OCI-LY1 (cell line): ENCODE measurements at regions not wholly inside any gene's neighbourhood (a gene's known extent, or its start where the extent isn't known, plus 50 kb on each side); places are given as distances from the start of the nearest gene placed in this dataset.

Experiments
- H2AFZ ChIP-seq: fragments of 200-600 bp; sonication (generic), shearing (Covaris generic); 2 replicates; pipeline ENCODE4 v1.6.0; 2014; ENCODE audit warnings: antibody characterized with exemption, mild to moderate bottlenecking, low read length
- H3F3A ChIP-seq: fragments of 200-600 bp; sonication (generic), shearing (Covaris generic); 2 replicates; pipeline ENCODE4 v1.6.0; 2014; ENCODE audit warnings: mild to moderate bottlenecking, antibody characterized with exemption, low read length, moderate library complexity; ENCODE audit not compliant: insufficient read depth
- H3K27ac ChIP-seq: fragments of 200-600 bp; sonication (generic); 2 replicates; pipeline ENCODE4 v1.5.1; 2014; ENCODE audit warnings: low read length, mixed run types, mild to moderate bottlenecking, low read depth; ENCODE audit not compliant: poor library complexity, severe bottlenecking
- H3K27me3 ChIP-seq: fragments of 200-600 bp; sonication (generic); 2 replicates; pipeline ENCODE4 v1.6.0; 2014; ENCODE audit warnings: antibody characterized with exemption, mild to moderate bottlenecking, low read length, moderate library complexity; ENCODE audit not compliant: insufficient read depth
- H3K36me3 ChIP-seq: fragments of 200-600 bp; sonication (generic); 2 replicates; pipeline ENCODE4 v1.6.1; 2014; ENCODE audit warnings: mild to moderate bottlenecking, antibody characterized with exemption, low read length, moderate library complexity, mixed read lengths; ENCODE audit not compliant: insufficient read depth
- H3K4me1 ChIP-seq: fragments of 200-600 bp; sonication (generic); 2 replicates; pipeline ENCODE4 v1.5.1; 2014; ENCODE audit warnings: mild to moderate bottlenecking, low read length, moderate library complexity; ENCODE audit not compliant: insufficient read depth, severe bottlenecking
- H3K4me2 ChIP-seq: fragments of 200-600 bp; sonication (generic), shearing (Covaris generic); 2 replicates; pipeline ENCODE4 v1.6.1; 2014; ENCODE audit warnings: low read length
- H3K4me3 ChIP-seq: fragments of 200-600 bp; sonication (generic); 2 replicates; pipeline ENCODE4 v1.5.1; 2014; ENCODE audit warnings: low read length, low read depth, mild to moderate bottlenecking, mixed read lengths; ENCODE audit not compliant: poor library complexity, severe bottlenecking
- H3K79me2 ChIP-seq: fragments of 200-600 bp; shearing (Covaris generic); 2 replicates; pipeline ENCODE4 v1.6.1; 2016; ENCODE audit warnings: mixed run types, low read length, mixed read lengths; ENCODE audit not compliant: insufficient read depth
- H3K9ac ChIP-seq: fragments of 200-600 bp; sonication (generic), shearing (Covaris generic); 2 replicates; pipeline ENCODE4 v1.6.1; 2014; ENCODE audit warnings: mild to moderate bottlenecking, low read length, mixed read lengths
- H3K9me2 ChIP-seq: fragments of 200-600 bp; sonication (generic), shearing (Covaris generic); 2 replicates; pipeline ENCODE4 v1.6.1; 2014; ENCODE audit warnings: low read depth, mild to moderate bottlenecking, low read length, mixed read lengths
- H3K9me3 ChIP-seq: fragments of 200-600 bp; shearing (Covaris generic); 2 replicates; pipeline ENCODE4 v1.6.1; 2014; ENCODE audit warnings: low read length, mixed read lengths
- H4K20me1 ChIP-seq: fragments of 200-600 bp; sonication (generic), shearing (Covaris generic); 2 replicates; pipeline ENCODE4 v1.6.0; 2016; ENCODE audit warnings: mild to moderate bottlenecking, low read length; ENCODE audit not compliant: insufficient read depth
- EZH2 ChIP-seq: fragments of 200-600 bp; sonication (generic), shearing (Covaris generic); IDR thresholded peaks from 2 replicates; pipeline ENCODE4 v1.8.0; 2017; ENCODE audit warnings: borderline replicate concordance, mixed run types, mild to moderate bottlenecking, antibody characterized with exemption, low read length, moderate library complexity, mixed read lengths
- TF ChIP-seq, protein P1 (sequence below): fragments of 200-600 bp; sonication (generic), shearing (Covaris generic); IDR thresholded peaks from 2 replicates; pipeline ENCODE4 v1.5.1; 2017; ENCODE audit warnings: mild to moderate bottlenecking, antibody characterized with exemption, low read length, moderate library complexity, mixed read lengths

- Histone ChIP-seq H3K79me2 (no peaks in the 10 kb centered on the region), H3K4me1 (no peaks in the 10 kb centered on the region), H2AFZ (no peak overlapping the region), H3K4me3 (no peak overlapping the region), H3K36me3 (no peaks in the 10 kb centered on the region), H3K4me2 (no peak overlapping the region), H3K27me3 (0 out of 2 replicates have a peak, but pooled peaks cover 3% of the 10 kb centered on the region), H4K20me1 (no peaks in the 10 kb centered on the region), H3K9me3 (no peaks in the 10 kb centered on the region), H3K9me2 (no peaks in the 10 kb centered on the region), H3K9ac (no peak overlapping the region), H3F3A (no peaks in the 10 kb centered on the region), H3K27ac (no peak overlapping the region)
- TF ChIP-seq EZH2: no peak
- TF ChIP-seq, protein P1, sequence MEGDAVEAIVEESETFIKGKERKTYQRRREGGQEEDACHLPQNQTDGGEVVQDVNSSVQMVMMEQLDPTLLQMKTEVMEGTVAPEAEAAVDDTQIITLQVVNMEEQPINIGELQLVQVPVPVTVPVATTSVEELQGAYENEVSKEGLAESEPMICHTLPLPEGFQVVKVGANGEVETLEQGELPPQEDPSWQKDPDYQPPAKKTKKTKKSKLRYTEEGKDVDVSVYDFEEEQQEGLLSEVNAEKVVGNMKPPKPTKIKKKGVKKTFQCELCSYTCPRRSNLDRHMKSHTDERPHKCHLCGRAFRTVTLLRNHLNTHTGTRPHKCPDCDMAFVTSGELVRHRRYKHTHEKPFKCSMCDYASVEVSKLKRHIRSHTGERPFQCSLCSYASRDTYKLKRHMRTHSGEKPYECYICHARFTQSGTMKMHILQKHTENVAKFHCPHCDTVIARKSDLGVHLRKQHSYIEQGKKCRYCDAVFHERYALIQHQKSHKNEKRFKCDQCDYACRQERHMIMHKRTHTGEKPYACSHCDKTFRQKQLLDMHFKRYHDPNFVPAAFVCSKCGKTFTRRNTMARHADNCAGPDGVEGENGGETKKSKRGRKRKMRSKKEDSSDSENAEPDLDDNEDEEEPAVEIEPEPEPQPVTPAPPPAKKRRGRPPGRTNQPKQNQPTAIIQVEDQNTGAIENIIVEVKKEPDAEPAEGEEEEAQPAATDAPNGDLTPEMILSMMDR: no peak
Observed at GRCh38 chr18:24530630-24531111, 70.2 kb downstream of the HRH4 start.

DNA sequence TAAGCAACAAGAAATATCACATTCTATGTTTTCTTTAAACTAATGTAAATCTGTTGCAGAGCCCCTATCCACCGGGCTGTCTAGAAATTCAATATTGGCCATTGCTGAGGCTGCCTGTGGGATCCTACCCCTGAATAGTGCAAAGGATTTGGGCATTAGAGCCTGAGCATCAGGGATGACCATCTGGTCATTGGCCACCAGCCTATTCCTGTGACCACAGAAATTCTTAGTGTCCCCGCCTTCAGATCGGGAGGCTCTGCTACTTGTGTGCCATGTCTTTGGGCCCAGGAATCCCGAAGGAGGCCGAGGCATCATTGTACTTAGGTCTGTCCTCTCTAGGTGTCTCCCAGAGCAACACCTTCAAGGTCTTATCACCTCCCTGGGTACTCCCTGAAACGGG is 73.8 kb downstream of the HRH4 start:
- H3K4me3 ChIP-seq: no peak overlapping the region
- no peak overlapping the region for H3K27ac ChIP-seq
- no peaks in the 10 kb centered on the region for H3K36me3 ChIP-seq
- H3K27me3 ChIP-seq: 0 out of 2 replicates have a peak, but pooled peaks cover 3% of the 10 kb centered on the region
- no peak overlapping the region for H3K9ac ChIP-seq
- no peaks in the 10 kb centered on the region for H3K79me2 ChIP-seq
- no peak overlapping the region for H3K4me2 ChIP-seq
- no peaks in the 10 kb centered on the region for H3K4me1 ChIP-seq
- H3K9me2 ChIP-seq: no peaks in the 10 kb centered on the region
- no peaks in the 10 kb centered on the region for H3K9me3 ChIP-seq
- H2AFZ ChIP-seq: no peak overlapping the region
- TF ChIP-seq, protein P1: no peak
- no peak for TF ChIP-seq EZH2
- H3F3A ChIP-seq: no peaks in the 10 kb centered on the region
- H4K20me1 ChIP-seq: no peaks in the 10 kb centered on the region

GRCh38 chr18:24534737-24535136 is 74.3 kb downstream of the HRH4 start:
- H3K79me2 ChIP-seq: no peaks in the 10 kb centered on the region
- no peaks in the 10 kb centered on the region for H3K9me2 ChIP-seq
- H3K4me3 ChIP-seq: no peak overlapping the region
- no peaks in the 10 kb centered on the region for H3F3A ChIP-seq
- H2AFZ ChIP-seq: no peak overlapping the region
- no peaks in the 10 kb centered on the region for H3K9me3 ChIP-seq
- no peak for TF ChIP-seq EZH2
- TF ChIP-seq, protein P1: no peak
- no peak overlapping the region for H3K4me2 ChIP-seq
- no peaks in the 10 kb centered on the region for H4K20me1 ChIP-seq
- H3K9ac ChIP-seq: no peak overlapping the region
- no peak overlapping the region for H3K27ac ChIP-seq
- no peaks in the 10 kb centered on the region for H3K4me1 ChIP-seq
- H3K36me3 ChIP-seq: no peaks in the 10 kb centered on the region
- H3K27me3 ChIP-seq: 0 out of 2 replicates have a peak, but pooled peaks cover 3% of the 10 kb centered on the region
